ENCODE measurements at regions not wholly inside any gene's neighbourhood (a gene's known extent, or its start where the extent isn't known, plus 50 kb on each side); places are given as distances from the start of the nearest gene placed in this dataset.

DNA sequence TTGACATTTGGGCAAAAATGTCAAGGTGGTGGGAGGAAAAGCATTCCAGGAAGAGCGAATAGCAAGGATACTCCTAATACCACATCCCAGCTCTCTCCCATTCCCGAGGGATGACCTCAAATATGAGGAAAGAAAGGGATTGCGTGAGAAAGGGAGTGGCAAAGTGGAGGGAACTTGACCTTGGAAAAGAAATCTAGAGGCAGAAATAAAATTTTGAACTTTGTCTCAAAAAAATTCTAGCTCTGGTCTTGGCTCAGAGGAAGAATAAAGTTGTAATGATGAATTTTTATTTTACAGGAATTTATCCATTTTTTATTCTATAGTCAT, 127.8 kb downstream of the TBX19 start:
- RAD21 ChIA-PET (ENCODE audit: unreplicated experiment): interaction anchor here (0.8 to 2.2 kb wide), 5 partner anchors 13 to 146 kb away, joined by 3 to 14 read pairs (median 3); no protein-coding TSS in a partner anchor
- no peak overlapping the region for H3K9ac ChIP-seq (ENCODE audit: control insufficient read depth, insufficient read depth, low read length)
- WGBS (ENCODE audit: insufficient coverage, insufficient replicate concordance, low lambda C conversion rate, missing lambda C conversion rate): 95% methylated on average over 3 of the region's 3 CpGs
- intact Hi-C loops (cut with micrococcal nuclease; ENCODE audit: unreplicated experiment) (no loop called here), in situ Hi-C loops (cut with MboI) (no loop called here)
- no peaks in the 10 kb centered on the region for H3K27me3 ChIP-seq (replicated peaks in 1 of 2; ENCODE audit: control insufficient read depth in 2 of 2, insufficient read depth in 2 of 2, low read length in 1 of 2)
- no peaks in the 10 kb centered on the region for H3K9me3 ChIP-seq (replicated peaks; ENCODE audit: control insufficient read depth, insufficient read depth, low read length)
- ATAC-seq: no peak
- SMC1A ChIA-PET (ENCODE audit: uncharacterized antibody, unreplicated experiment): interaction anchor here (0.6 to 6.0 kb wide), 17 partner anchors 9 to 1759 kb away, joined by 3 to 21 read pairs (median 4); no protein-coding TSS in a partner anchor
- no peak for DNase-seq (ENCODE audit: low read depth, low spot score)
- H3K4me3 ChIP-seq: no peak overlapping the region
- H3K36me3 ChIP-seq (ENCODE audit: control insufficient read depth in 2 of 2, insufficient read depth in 2 of 2, low read length in 1 of 2): no peaks in the 10 kb centered on the region
- H3K79me2 ChIP-seq (ENCODE audit: control insufficient read depth, insufficient read depth, low read length): no peaks in the 10 kb centered on the region
- H3K27ac ChIP-seq (ENCODE audit: control insufficient read depth, insufficient read depth): no peak overlapping the region
- BruUV-seq (replicated peaks): no TSS peak
- H2AFZ ChIP-seq (ENCODE audit: control insufficient read depth, low read depth, low read length): no peak overlapping the region
- no peaks in the 10 kb centered on the region for H3K4me1 ChIP-seq (ENCODE audit: control insufficient read depth, insufficient read depth, low read length)
- TF ChIP-seq SREBF2 (IDR thresholded peaks at IDR 0.05; ENCODE audit: low read length): no peak
- TF ChIP-seq, protein P1, sequence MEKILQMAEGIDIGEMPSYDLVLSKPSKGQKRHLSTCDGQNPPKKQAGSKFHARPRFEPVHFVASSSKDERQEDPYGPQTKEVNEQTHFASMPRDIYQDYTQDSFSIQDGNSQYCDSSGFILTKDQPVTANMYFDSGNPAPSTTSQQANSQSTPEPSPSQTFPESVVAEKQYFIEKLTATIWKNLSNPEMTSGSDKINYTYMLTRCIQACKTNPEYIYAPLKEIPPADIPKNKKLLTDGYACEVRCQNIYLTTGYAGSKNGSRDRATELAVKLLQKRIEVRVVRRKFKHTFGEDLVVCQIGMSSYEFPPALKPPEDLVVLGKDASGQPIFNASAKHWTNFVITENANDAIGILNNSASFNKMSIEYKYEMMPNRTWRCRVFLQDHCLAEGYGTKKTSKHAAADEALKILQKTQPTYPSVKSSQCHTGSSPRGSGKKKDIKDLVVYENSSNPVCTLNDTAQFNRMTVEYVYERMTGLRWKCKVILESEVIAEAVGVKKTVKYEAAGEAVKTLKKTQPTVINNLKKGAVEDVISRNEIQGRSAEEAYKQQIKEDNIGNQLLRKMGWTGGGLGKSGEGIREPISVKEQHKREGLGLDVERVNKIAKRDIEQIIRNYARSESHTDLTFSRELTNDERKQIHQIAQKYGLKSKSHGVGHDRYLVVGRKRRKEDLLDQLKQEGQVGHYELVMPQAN (conservative IDR thresholded peaks at IDR 0.05): no peak
- TF ChIP-seq PAX8 (IDR thresholded peaks at IDR 0.05): no peak
- TF ChIP-seq NRF1 (conservative IDR thresholded peaks at IDR 0.05; ENCODE audit: low read depth, low read length): no peak
- peak; percentile 34; the same call in 1 of the 2 replicates for TF ChIP-seq IKZF1 (conservative IDR thresholded peaks at IDR 0.05)
- 0 out of 4 replicates have a peak, but pooled peaks of 1 of the 2 experiments have one; percentile 5 for TF ChIP-seq IKZF2 (IDR thresholded peaks at IDR 0.05)
- CTCF ChIA-PET: interaction anchor here (1.4 to 1.8 kb wide), 4 partner anchors 13 to 65 kb away, joined by 3 to 8 read pairs (median 5); no protein-coding TSS in a partner anchor
- H3K4me2 ChIP-seq (ENCODE audit: control insufficient read depth, insufficient read depth): no peak overlapping the region
- POLR2A ChIA-PET: interaction anchor here (1.3 kb wide), 1 partner anchor 13 kb away, joined by 5 read pairs; no protein-coding TSS in a partner anchor
- no peak for FAIRE-seq
- no peaks in the 10 kb centered on the region for H4K20me1 ChIP-seq (ENCODE audit: control insufficient read depth, insufficient read depth)

Data from GM12878 (cell line).